ENCODE measurements at regions not wholly inside any gene's neighbourhood (a gene's known extent, or its start where the extent isn't known, plus 50 kb on each side); places are given as distances from the start of the nearest gene placed in this dataset.

DNA sequence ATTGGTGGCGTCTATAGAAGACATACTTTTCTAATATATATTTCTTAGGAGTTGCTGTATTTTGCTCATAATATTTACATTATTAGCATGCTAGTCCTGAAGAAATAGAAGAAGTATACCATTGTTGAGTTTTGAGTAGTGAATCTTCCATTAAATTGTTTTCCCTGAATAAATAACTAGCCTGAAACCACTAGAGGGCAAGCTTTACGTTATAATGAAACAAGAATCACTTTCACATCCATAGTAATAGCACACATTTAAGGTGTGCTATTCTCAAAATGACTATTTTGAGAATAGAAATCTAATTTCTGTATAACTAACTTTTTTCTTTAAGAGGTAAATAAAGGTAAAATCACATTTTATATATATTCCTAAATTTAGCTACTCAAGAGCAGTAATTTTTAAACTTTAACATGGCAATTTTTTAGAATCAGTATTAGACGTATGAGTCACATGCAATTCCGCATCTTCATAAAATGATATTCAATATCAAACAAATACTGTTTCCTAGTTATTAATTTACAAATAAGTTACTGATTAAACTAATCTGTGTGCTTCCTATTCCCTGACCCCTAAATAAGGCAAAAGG lies 213.2 kb upstream of the MANEA start:
- DNase-seq, result peak; percentile 68

GRCh38 chr6:95365454-95365853 lies 211.9 kb upstream of the MANEA start:
- DNase-seq, result no peak

DNA sequence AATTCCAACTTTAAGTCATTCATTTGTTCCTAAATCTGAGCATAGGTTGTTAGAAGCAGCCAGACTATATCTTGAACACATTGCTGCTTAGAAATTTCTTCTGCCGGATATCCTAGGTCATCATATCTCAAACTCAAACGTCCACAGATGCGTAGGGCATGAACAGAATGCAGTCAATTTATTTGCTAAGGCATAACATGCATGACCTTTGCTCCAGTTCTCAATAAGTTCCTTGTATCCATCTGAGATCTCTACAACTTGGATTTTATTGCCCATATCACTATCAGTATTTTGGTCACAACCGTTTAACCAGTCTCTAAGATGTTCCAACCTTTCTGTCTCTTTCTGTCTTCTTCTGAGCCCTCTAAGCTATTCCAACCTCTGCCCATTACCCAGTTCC lies 210.9 kb upstream of the MANEA start:
- no peak for DNase-seq

GRCh38 chr6:95383878-95384277 lies 193.5 kb upstream of the MANEA start:
- DNase-seq, result no peak

- DNase-seq, result no peak
Observed at GRCh38 chr6:95384988-95385387, 192.3 kb upstream of the MANEA start.

GRCh38 chr6:95387845-95388244 lies 189.5 kb upstream of the MANEA start:
- DNase-seq, result no peak

DNA sequence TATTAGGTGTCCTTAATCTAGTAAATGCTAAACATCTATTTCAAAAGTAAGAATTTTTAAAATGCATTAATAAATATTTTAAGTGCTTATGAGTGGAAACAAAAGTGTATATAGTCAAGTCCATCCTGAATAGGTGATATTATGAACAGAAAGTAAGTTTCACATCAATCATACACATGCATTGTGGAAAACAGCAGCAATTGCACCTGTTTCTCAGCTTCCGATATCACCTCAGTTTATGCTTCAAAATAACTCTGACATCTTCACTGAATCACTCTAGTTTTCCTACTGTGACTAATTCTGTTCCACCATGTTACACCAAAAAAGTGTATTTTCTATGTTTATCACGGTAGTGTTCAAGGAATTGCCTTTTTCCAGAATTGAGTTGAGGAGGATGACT lies 172.6 kb upstream of the MANEA start:
- no peak for DNase-seq

- DNase-seq, result no peak
Observed at GRCh38 chr6:95408111-95408510, 169.2 kb upstream of the MANEA start.

GRCh38 chr6:95410168-95410567 lies 167.2 kb upstream of the MANEA start:
- no peak for DNase-seq

DNA sequence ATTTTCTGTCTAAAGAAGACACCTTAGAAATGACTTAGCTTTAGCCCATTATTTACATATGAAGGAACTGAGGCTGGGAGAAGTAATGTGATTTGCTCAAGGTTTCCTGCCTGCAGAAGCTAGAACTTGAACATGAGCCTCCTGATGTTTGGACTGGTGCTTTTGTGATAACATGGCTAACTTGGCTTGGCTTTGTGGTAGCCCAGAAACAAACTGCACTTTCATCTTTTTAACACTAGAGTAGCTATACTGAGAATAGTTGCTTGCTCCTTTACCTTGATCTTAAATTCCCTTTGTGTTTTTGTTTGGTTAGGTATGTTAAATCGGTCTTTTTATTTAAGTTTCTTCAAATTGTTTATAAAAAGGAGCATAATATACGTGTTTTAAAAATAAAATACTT lies 163.5 kb upstream of the MANEA start:
- DNase-seq, result no peak

- DNase-seq, result no peak
Observed at GRCh38 chr6:95417856-95418255, 159.5 kb upstream of the MANEA start.

GRCh38 chr6:95420792-95421191 lies 156.5 kb upstream of the MANEA start:
- no peak for DNase-seq

GRCh38 chr6:95423331-95423730 lies 154.0 kb upstream of the MANEA start:
- DNase-seq, result no peak

GRCh38 chr6:95431637-95432228 lies 145.6 kb upstream of the MANEA start:
- DNase-seq, result peak; percentile 79

DNA sequence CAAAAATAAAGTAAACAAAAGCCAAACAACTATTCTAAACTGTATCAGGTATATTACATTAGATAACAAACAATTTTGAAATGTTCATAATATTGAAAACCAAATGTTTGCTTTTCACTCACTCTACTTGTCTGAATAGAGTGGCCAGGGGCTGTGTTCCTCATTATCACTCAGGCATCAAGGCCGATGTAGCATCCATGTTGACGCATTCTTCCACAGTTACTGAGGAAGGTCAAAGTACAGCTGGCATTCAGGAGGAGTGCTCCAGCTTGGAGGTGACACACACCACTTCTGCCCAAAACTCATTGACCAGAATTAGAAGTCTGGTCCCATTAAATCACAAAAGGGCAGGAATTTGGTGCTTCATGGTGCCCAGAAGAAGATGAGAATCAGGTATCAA lies 137.6 kb upstream of the MANEA start:
- no peak for DNase-seq

DNA sequence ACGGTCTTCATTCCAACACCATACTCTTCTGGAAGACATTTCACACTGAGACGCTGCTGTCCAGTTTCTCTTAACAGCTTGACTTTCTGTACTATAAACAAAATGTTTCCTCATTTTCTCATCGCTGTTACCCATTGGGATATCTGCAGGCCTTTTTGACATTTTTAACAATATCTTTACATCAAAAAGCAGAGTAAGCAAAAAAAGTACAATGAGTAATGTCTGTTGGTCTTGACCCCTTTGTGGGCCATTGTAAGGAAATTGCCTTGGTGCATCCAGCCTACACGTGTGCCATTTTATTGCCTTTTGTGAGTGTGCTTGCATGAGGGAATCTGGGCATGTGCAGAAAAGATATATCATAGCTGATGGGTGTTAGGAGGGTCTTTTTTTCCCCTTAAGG lies 129.1 kb upstream of the MANEA start:
- no peak for DNase-seq

DNA sequence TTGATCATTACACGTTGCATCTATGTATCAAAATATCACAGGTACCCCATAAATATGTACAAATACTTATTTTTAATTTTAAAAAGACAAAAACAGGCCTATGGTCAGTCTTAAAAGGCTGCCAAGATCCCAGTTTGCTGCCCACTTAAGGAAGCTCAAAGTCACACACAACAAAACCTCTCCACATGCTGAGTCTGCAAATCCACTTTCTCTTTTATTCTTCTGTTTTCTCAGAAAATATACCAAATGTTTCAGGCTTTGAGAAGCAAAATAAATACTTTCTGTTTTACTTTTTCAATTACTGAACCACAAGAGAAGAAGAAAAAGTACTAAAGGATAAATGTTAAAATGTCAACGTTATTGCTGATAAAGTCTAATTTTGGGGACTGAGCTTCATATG lies 107.8 kb upstream of the MANEA start:
- no peak for DNase-seq

GRCh38 chr6:95478941-95479340 lies 98.4 kb upstream of the MANEA start:
- DNase-seq, result no peak

GRCh38 chr6:95487817-95488216 lies 89.5 kb upstream of the MANEA start:
- no peak for DNase-seq

GRCh38 chr6:95489185-95489863 lies 88.0 kb upstream of the MANEA start:
- no peak for DNase-seq

DNA sequence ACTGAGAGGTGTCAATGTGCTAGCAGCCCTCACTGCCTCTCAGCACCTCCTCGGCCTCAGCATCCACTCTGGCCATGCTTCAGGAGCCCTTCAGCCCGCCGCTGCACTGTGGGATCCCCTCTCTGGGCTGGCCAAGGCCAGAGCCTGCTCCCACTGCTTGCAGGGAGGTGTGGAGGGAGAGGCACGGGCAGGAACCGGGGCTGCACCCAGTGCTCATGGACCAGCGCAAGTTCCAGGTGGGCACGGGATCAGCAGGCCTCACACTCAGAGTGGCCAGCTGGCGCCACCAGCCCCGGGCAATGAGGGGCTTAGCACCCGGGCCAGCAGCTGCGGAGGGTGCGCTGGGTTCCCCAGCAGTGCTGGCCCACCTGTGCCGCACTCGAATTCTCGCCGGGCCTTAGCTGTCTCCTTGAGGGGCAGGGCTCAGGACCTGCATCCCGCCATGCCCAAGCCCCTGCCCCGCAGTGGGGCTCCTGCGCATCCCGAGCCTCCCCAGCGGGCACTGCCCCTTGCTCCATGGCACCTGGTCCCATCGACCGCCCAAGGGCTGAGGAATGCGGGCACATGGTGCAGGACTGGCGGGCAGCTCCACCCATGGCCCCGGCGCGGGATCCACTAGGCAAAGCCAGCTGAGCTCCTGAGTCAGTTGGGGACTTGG lies 80.4 kb upstream of the MANEA start:
- no peak for DNase-seq

- DNase-seq, result peak; percentile 28
Observed at GRCh38 chr6:95501032-95501904, 76.1 kb upstream of the MANEA start.

- no peak for DNase-seq
Observed at GRCh38 chr6:95503568-95503967, 73.8 kb upstream of the MANEA start.
